HEK293T (cell line): ENCODE measurements at regions not wholly inside any gene's neighbourhood (a gene's known extent, or its start where the extent isn't known, plus 50 kb on each side); places are given as distances from the start of the nearest gene placed in this dataset.

Experiments used
- BHLHE40 ChIP-seq: fragments of 450-650 bp; IDR thresholded peaks from 2 replicates; pipeline ENCODE4 v1.6.1; 2016; ENCODE audit warnings: mild to moderate bottlenecking, moderate library complexity, borderline replicate concordance
- ELF4 ChIP-seq: fragments of 450-650 bp; IDR thresholded peaks from 2 replicates; pipeline ENCODE4 v1.6.1; 2017; ENCODE audit warnings: antibody characterized with exemption
- FOXA1 ChIP-seq: fragments of 450-650 bp; IDR thresholded peaks from 2 replicates; pipeline ENCODE4 v1.6.1; 2016; ENCODE audit warnings: mild to moderate bottlenecking
- FOXK2 ChIP-seq: fragments of 450-650 bp; IDR thresholded peaks from 2 replicates; pipeline ENCODE4 v1.6.1; 2016; ENCODE audit warnings: mild to moderate bottlenecking
- LEF1 ChIP-seq: fragments of 450-650 bp; IDR thresholded peaks from 2 replicates; pipeline ENCODE4 v1.6.1; 2017; ENCODE audit warnings: mild to moderate bottlenecking, borderline replicate concordance
- SP1 ChIP-seq: fragments of 450-650 bp; IDR thresholded peaks from 2 replicates; pipeline ENCODE4 v1.6.1; 2017
- SUZ12 ChIP-seq: fragments of 450-650 bp; IDR thresholded peaks from 2 replicates; pipeline ENCODE4 v1.6.1; 2016; ENCODE audit warnings: mild to moderate bottlenecking

GRCh38 chr3:67123914-67124313 lies 125.8 kb downstream of the KBTBD8 start:
- TF ChIP-seq ELF4 (no peak), FOXA1 (no peak), BHLHE40 (no peak), FOXK2 (no peak), SUZ12 (no peak), SP1 (no peak), LEF1 (no peak)
